Activated CD8-positive, alpha-beta memory T cell treated with anti-CD3 and anti-CD28 coated beads for 36 hours (primary cell): ENCODE measurements at regions not wholly inside any gene's neighbourhood (a gene's known extent, or its start where the extent isn't known, plus 50 kb on each side); places are given as distances from the start of the nearest gene placed in this dataset.
"Not testable (repeated sequence)": the region's sequence is repeated elsewhere in the genome, so short reads cannot be mapped to it uniquely, and the experiment has no call there.

Experiments
- CTCF ChIA-PET: fragments of 350-600 bp; sonication (Branson Sonifier 250); formaldehyde crosslinking; loops from one replicate; lab custom pipeline; 2021; ENCODE audit warnings: antibody characterized with exemption; lab: Charles Lee
- POLR2A ChIA-PET: fragments of 350-600 bp; sonication (Branson Sonifier 250); formaldehyde crosslinking; loops from one replicate; lab custom pipeline; 2021; ENCODE audit warnings: antibody characterized with exemption; lab: Charles Lee

- POLR2A ChIA-PET, CTCF ChIA-PET: not testable (repeated sequence)
Measured at GRCh38 chr15:24268536-24269165, 406.9 kb upstream of the NPAP1 start.

DNA sequence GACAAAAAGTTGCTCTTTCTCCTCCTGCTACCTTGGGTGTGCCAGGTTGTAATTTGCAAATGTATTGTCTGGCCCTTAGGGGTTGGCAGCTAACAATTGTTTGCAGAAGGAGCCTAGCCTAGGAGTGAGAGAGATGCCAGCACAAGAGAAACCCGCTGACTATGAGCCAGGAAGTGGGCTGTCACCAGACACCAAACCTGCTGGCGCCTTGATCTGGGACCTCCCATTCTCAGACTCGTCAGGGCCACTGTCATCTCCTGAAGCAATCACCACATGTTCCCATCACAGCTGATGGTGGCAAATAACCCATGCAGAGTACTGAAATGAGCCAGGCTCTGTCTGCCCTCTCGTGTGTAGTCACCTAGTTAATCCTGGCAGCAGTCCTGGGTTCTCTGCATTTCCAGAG is 406.4 kb upstream of the NPAP1 start:
- POLR2A ChIA-PET: no interaction called here
- CTCF ChIA-PET: no interaction called here

- POLR2A ChIA-PET: no interaction called here
- CTCF ChIA-PET: no interaction called here
Measured at GRCh38 chr15:24269923-24270322, 405.7 kb upstream of the NPAP1 start.

GRCh38 chr15:24271496-24272244 is 403.9 kb upstream of the NPAP1 start:
- POLR2A ChIA-PET, CTCF ChIA-PET: not testable (repeated sequence)

- ChIA-PET POLR2A (no interaction called here), CTCF (no interaction called here)
Measured at GRCh38 chr15:24292837-24293236, 382.7 kb upstream of the NPAP1 start.

DNA sequence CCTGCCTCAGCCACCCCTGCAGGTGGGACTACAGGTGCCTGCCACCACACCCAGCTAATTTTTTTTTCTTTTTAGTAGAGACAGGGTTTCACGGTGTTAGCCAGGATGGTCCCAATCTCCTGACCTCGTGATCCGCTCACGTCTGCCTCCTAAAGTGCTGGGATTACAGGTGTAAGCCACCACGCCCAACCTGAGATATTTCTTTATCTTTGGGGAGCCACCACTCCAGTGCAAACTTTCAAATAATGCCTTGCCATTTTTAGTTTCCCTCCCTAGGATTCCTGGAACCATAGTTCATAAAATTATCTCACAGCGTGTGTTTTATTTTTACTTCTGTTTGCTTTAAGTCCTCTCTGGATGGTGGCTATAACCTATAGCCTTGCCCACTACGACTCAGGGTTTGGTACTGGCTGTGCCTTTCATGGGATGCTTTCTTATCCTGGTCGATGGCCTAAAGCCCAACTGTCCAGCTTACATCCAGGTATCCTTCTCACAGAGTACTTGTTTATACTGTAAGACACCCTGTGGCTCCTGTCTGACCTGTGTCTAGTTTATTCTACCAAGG is 374.7 kb upstream of the NPAP1 start:
- POLR2A ChIA-PET, CTCF ChIA-PET: not testable (repeated sequence)

- POLR2A ChIA-PET, CTCF ChIA-PET: not testable (repeated sequence)
Measured at GRCh38 chr15:24301999-24302398, 373.6 kb upstream of the NPAP1 start.

DNA sequence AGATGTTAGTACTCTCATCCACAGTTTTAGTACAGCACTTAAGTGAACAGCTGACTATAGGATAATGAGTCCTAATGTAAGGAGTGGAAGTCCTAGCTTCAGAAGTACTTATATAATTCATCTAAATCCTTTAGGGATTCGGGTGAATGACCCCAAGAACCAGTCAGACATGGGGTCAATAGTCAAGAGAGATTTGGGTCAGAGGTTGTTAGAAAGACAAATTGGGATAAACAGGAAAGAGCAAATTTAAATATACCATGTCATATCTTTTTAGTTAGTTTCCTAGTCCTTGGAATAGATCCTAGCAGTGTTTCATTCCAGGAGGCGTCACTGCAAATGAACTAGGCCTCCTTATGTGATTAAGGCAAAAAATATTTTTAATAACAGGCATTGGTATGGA is 370.8 kb upstream of the NPAP1 start:
- CTCF ChIA-PET, POLR2A ChIA-PET: not testable (repeated sequence)

DNA sequence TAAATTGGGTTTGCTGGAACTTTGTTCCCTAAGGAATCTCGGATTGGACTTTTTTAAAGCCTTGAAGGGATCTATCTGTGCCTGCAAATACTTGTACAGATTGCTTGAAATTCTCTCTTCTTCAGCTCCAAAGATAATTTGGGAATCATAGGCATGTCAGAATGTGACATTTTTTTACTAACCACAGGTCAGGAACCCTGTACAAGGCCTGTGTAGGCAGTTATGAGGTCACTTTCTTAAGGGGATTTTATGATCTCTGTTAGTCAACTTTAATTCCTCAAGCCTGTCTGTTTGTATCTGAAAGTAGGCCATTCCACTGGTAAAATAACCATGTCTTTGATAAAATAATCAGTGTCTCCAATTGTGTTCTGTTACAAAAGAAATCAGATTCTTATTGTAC is 369.9 kb upstream of the NPAP1 start:
- CTCF ChIA-PET, POLR2A ChIA-PET: not testable (repeated sequence)

DNA sequence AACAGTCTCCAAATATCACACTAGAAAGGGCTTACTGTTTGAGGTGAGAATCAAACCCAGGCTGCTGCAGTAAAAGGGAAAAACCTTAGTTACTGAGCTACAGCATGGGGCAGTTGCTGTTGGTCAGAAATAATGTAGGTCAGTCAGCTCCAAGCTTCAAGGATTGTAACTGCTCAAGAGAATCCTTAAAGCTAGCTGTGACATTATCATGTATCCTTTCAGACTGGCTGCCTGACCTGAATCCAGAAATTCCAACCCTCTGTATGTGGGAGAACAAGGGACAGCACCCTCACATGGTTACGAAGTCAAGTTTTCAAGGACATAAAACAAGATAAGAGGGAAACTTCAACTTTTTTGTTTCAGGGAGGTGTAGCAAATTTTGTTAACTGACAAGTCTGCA is 365.9 kb upstream of the NPAP1 start:
- CTCF ChIA-PET, POLR2A ChIA-PET: not testable (repeated sequence)

DNA sequence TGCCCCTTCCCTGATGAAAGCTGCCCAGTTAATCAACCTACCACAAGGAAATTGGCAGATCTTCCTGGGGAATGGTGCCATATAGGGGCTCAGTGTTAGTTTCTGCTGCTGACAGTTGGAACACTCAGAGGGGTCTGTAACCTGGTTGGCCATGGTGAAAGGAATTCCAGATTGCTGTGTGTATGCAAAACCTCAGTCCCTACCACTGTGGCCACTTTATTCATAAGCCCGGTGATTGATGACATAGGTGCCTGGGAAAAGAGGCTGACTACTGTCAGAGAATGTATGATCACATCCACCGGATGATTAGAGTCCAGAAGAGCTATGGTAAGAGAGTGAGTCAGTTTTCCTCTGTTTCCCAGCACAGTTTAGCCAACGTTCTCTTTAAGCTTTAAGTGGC is 363.9 kb upstream of the NPAP1 start:
- CTCF ChIA-PET, POLR2A ChIA-PET: not testable (repeated sequence)

DNA sequence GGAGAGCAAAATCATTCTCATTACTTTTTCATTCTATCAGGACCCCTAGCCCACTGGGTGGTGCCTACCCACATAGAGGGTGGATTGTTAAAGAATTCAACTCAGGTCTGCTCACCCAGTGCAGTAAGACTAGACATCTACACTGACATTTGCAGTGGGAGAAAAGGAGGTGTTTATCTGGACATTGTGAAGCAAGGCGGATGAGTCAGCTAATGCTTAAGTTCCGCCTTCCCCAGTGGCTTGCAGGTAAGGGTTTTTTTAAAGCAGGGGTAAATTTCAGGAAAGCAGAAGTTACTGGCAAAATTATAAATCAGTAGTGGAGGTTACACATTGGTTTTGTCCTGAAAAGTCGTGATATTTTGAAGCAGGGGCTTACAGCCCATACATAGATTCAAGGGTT is 359.2 kb upstream of the NPAP1 start:
- POLR2A ChIA-PET, CTCF ChIA-PET: not testable (repeated sequence)

DNA sequence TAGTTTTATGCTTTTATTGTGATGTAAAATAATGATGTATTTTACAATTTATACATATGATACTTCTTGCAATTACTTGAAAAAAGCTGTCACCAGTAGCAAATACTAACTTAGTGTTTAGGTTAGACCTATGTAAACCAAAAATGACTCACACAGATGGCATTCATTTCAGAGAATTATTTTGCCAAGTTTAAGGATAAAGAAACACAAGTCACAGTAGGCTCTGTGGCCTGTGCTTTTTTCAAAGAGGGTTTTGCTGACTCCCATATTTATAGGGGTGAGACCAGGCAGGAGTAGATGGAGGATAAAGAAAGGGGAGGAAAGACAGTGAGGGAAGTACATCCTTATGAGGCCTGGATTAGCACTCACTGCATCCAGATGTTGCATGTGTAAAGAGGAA is 356.6 kb upstream of the NPAP1 start:
- POLR2A ChIA-PET: no interaction called here
- CTCF ChIA-PET: no interaction called here

DNA sequence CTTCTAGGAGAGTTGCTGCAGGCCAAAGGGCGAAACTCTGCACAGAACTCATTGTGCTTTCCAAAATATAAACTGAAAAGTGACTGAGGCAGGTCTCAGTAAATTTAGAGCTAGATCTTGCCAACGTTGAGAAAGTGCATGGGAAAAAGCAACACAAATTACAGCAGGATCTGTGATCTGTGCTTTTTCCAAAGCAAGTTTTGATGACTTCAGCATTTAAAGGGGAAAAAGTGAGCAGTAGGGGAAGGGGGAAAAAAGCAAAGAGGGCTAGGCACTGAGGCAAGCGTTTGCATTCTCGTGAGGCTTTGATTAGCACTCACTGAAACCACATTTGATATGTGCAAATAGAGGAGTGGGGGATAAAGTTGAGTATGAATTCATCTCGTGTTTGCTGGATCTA is 351.5 kb upstream of the NPAP1 start:
- POLR2A ChIA-PET, CTCF ChIA-PET: not testable (repeated sequence)

- CTCF ChIA-PET, POLR2A ChIA-PET: not testable (repeated sequence)
Measured at GRCh38 chr15:24326513-24326912, 349.1 kb upstream of the NPAP1 start.

- POLR2A ChIA-PET, CTCF ChIA-PET: not testable (repeated sequence)
Measured at GRCh38 chr15:24331964-24332363, 343.6 kb upstream of the NPAP1 start.

DNA sequence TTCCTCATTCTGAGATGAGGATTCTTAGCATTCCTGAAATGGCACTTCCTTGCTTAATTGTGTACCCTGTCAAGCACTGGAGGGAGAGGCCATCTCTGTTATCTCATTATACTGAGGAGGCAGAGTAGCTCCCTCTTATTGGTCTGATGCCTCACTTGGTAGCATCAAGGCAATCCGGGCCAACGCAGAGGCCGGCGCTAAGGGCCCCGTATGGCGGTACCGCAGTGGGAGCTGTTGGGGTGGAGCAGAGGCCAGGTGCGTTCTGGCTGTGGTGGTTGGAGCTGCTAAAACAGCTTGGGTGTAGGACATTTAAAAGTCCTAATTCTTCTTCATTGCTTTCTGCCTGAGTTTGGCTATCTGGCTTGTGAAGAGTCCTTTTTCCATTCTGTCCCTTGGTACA is 333.7 kb upstream of the NPAP1 start:
- POLR2A ChIA-PET, CTCF ChIA-PET: not testable (repeated sequence)

- POLR2A ChIA-PET, CTCF ChIA-PET: not testable (repeated sequence)
Measured at GRCh38 chr15:24352777-24353176, 322.8 kb upstream of the NPAP1 start.

DNA sequence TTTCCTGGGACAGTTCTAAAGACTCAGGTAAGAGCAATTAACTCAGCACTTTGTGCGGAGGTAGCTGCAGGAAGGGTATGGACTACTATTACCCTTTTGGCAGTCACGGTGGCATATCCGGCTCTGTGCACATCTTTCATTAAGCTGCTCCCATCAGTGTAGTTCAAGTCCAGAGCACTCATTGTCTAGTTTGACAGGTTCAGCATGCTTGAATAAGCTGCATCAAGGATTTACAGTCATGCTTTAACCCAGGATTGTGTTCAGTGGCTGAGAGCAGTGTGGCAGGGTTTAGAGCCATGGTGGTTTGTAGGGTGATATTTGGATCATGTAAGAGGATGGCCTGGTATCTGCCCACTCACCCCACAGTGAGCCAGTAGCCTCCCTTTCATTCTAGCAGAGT is 294.5 kb upstream of the NPAP1 start:
- POLR2A ChIA-PET, CTCF ChIA-PET: not testable (repeated sequence)

GRCh38 chr15:24385258-24385657 is 290.3 kb upstream of the NPAP1 start:
- POLR2A ChIA-PET, CTCF ChIA-PET: not testable (repeated sequence)

DNA sequence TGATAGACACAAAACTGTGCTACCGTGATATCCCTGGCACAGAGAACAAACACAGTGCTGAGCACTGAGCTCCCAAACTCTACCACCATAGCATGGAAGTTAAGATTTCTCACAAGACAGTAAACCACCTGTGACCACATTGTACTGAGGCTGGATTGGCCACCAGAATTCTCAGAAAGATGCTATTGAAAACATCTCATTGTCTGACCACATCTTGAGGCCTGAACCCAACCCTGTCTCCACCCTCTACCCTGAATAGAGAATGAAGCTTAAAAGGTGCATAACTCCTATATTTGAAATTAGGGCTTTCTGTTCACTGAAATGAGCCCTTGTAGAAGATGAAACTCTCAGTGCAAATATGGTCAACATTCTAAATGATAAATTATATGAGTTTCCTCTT is 281.3 kb upstream of the NPAP1 start:
- ChIA-PET CTCF (no interaction called here), POLR2A (no interaction called here)
